H1 (cell line): ENCODE measurements at regions not wholly inside any gene's neighbourhood (a gene's known extent, or its start where the extent isn't known, plus 50 kb on each side); places are given as distances from the start of the nearest gene placed in this dataset.

Experiments
- EP300 ChIP-seq, 2 experiments: IDR thresholded peaks; 1 replicate in 1 of 2; 2 replicates in 1 of 2; pipeline ENCODE4 v1.6.1; 2011 to 2012; ENCODE audit warnings: low read depth in 2 of 2, low read length in 2 of 2, mild to moderate bottlenecking in 2 of 2, borderline replicate concordance in 1 of 2, inconsistent platforms in 1 of 2, moderate library complexity in 1 of 2
- EZH2 ChIP-seq: fragments of 200-600 bp; sonication (generic); IDR thresholded peaks from 2 replicates; pipeline ENCODE4 v1.7.1; 2012; ENCODE audit warnings: low read depth, mild to moderate bottlenecking, moderate library complexity, low read length, inconsistent platforms; ENCODE audit not compliant: severe bottlenecking
- PHF8 ChIP-seq: fragments of 200-600 bp; sonication (generic); conservative IDR thresholded peaks from 2 replicates; pipeline ENCODE4 v1.7.1; 2012; ENCODE audit warnings: low read depth, mild to moderate bottlenecking, inconsistent platforms, low read length, moderate library complexity
- POU5F1 ChIP-seq: IDR thresholded peaks from 2 replicates; pipeline ENCODE4 v1.6.1; 2011; ENCODE audit warnings: low read depth, mild to moderate bottlenecking, low read length, moderate library complexity
- SIRT6 ChIP-seq: IDR thresholded peaks from one replicate; pipeline ENCODE4 v1.7.1; 2012; ENCODE audit warnings: low read length, inconsistent platforms
- SIX5 ChIP-seq: IDR thresholded peaks from 2 replicates; pipeline ENCODE4 v1.6.1; 2011; ENCODE audit warnings: mild to moderate bottlenecking, low read depth, low read length
- TF ChIP-seq, protein P1 (sequence below): IDR thresholded peaks from 2 replicates; pipeline ENCODE4 v1.6.1; 2012; ENCODE audit warnings: inconsistent platforms

DNA sequence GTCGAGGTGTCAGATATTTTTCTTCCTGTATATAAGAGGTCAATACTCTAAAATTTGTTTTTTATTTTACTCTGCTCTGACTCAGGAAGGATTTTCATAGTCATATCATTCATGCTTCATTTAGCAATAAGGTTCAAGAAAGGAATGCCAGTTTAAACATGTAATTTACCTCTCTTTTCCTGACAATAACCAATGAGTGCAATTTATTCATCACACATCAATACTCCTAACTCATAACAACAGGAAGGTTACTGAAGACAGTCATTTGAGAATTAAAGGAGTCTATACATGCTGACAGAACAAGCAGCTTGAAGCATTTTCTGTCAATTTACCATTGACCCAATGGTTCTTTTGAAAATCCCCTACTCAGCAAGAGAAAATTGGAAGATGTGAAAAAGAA is 190.3 kb upstream of the RPS6KA3 start (continued):
- TF ChIP-seq, protein P1, sequence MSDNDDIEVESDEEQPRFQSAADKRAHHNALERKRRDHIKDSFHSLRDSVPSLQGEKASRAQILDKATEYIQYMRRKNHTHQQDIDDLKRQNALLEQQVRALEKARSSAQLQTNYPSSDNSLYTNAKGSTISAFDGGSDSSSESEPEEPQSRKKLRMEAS = no peak
- TF ChIP-seq SIRT6 = no peak
- TF ChIP-seq SIX5 = no peak
- no peak for TF ChIP-seq PHF8
- no peak for TF ChIP-seq EZH2
- TF ChIP-seq EP300 (IDR thresholded peaks at IDR 0.05; ENCODE audit: borderline replicate concordance in 1 of 2, low read depth in 2 of 2, low read length in 2 of 2) = no peak
- no peak for TF ChIP-seq POU5F1
